IPS DF 6.9 (cell line): ENCODE measurements at regions not wholly inside any gene's neighbourhood (a gene's known extent, or its start where the extent isn't known, plus 50 kb on each side); places are given as distances from the start of the nearest gene placed in this dataset.

Experiments used
- DNase-seq: peaks from one replicate; pipeline ENCODE4 v3.0.0-alpha.2; 2013; ENCODE audit warnings: low read depth, low spot score
- H3K27ac ChIP-seq: one replicate; pipeline ENCODE4 v1.5.1; 2013; ENCODE audit warnings: low read length, control low read depth
- H3K27me3 ChIP-seq: 2 replicates; pipeline ENCODE4 v1.6.1; 2013; ENCODE audit warnings: mild to moderate bottlenecking, low read length; ENCODE audit not compliant: control insufficient read depth, insufficient read depth
- H3K36me3 ChIP-seq: 2 replicates; pipeline ENCODE4 v1.6.1; 2013; ENCODE audit warnings: low read length; ENCODE audit not compliant: control insufficient read depth, insufficient read depth
- H3K4me1 ChIP-seq: 2 replicates; pipeline ENCODE4 v1.6.1; 2013; ENCODE audit warnings: low read length; ENCODE audit not compliant: control insufficient read depth, insufficient read depth
- H3K4me3 ChIP-seq: 2 replicates; pipeline ENCODE4 v1.5.1; 2013; ENCODE audit warnings: mild to moderate bottlenecking, low read length
- H3K9me3 ChIP-seq: 2 replicates; pipeline ENCODE4 v1.6.1; 2013; ENCODE audit warnings: low read length, inconsistent platforms; ENCODE audit not compliant: control insufficient read depth, insufficient read depth
- WGBS: extraction: QIAGEN DNeasy Blood & Tissue Kit; methylation state at CpG from one replicate; pipeline ENCODE4 v1.1.7; 2013; ENCODE audit warnings: mixed read lengths, missing lambda C conversion rate; ENCODE audit not compliant: insufficient read length, insufficient coverage; 5-methylcytosine and 5-hydroxymethylcytosine counted together

DNA sequence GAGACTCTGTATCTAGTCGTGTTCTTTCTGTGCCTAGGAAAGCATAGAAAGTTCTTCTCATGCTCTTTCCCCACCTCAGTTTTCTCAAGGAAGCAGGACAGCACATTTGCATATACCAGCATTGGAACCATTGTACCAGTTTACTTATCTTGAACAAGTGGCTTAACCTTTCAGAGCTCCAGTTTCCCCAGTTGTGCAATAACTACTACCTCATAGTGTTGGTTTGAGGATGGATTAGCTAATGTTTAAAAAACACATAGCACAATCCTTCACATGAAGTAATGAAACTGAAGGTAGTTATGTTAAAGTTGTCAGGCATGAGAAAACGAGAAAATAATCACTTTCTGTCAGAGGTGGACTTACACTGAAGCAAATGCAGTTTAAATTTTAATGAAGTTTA, 92.2 kb upstream of the H2AZ1 start:
- Histone ChIP-seq H3K4me3 (no peak overlapping the region), H3K27ac (no peak overlapping the region), H3K9me3 (no peaks in the 10 kb centered on the region), H3K4me1 (no peaks in the 10 kb centered on the region), H3K36me3 (no peaks in the 10 kb centered on the region; the same call in 1 of the 2 replicates), H3K27me3 (no peaks in the 10 kb centered on the region)
- no peak for DNase-seq
- WGBS, result no CpG with 5 or more reads among the region's 2 CpGs

GRCh38 chr4:100041646-100042045, 91.6 kb upstream of the H2AZ1 start:
- H3K36me3 ChIP-seq, result no peaks in the 10 kb centered on the region; the same call in 1 of the 2 replicates
- no CpG with 5 or more reads among the region's 4 CpGs for WGBS
- H3K4me3 ChIP-seq, result no peak overlapping the region
- H3K27me3 ChIP-seq, result no peaks in the 10 kb centered on the region
- no peaks in the 10 kb centered on the region for H3K4me1 ChIP-seq
- no peak overlapping the region for H3K27ac ChIP-seq
- H3K9me3 ChIP-seq, result no peaks in the 10 kb centered on the region
- DNase-seq, result no peak

DNA sequence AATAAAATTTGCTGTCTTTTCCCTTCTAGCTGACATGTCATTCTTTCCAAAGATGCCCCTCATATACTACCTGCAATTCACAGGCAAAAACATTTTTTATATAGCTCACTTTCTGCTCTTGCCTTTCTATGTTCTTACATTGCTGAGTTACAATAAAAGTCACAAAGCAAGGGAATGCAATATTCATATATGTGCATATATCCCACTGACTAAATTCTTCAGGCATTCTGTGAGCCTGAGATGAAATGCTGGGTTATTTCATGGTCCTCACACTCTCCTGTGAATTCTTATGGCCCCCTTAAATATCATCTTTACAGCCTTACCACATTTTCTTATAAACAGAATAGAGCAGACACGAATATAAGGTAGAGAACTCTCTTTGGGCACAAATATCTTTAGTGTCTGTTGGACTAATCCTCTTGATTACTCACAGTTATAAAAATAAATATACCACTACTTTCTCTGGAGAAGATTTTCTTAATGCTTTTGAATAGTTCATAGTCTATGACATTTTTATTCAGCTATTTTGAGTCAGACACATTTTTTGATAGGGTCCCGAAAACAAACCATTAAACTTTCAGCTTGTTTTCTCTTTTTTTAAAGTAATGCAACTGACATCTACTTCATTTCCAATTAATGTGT, 84.1 kb upstream of the H2AZ1 start:
- Histone ChIP-seq H3K27me3 (no peaks in the 10 kb centered on the region), H3K4me1 (no peaks in the 10 kb centered on the region), H3K27ac (no peak overlapping the region), H3K9me3 (no peaks in the 10 kb centered on the region), H3K36me3 (no peaks in the 10 kb centered on the region; the same call in 1 of the 2 replicates), H3K4me3 (no peak overlapping the region)
- WGBS, result no CpG with 5 or more reads among the region's 2 CpGs
- no peak for DNase-seq

GRCh38 chr4:100026066-100026465, 76.0 kb upstream of the H2AZ1 start:
- Histone ChIP-seq H3K36me3 (no peaks in the 10 kb centered on the region), H3K9me3 (no peaks in the 10 kb centered on the region), H3K27ac (no peak overlapping the region), H3K4me1 (0 out of 2 replicates have a peak, but pooled peaks cover 1% of the 10 kb centered on the region), H3K27me3 (no peaks in the 10 kb centered on the region), H3K4me3 (no peak overlapping the region)
- WGBS, result no CpG with 5 or more reads among the region's 5 CpGs
- DNase-seq, result no peak

GRCh38 chr4:100023800-100024199, 73.7 kb upstream of the H2AZ1 start:
- DNase-seq, result no peak
- H3K36me3 ChIP-seq, result no peaks in the 10 kb centered on the region
- 0 out of 2 replicates have a peak, but pooled peaks cover 1% of the 10 kb centered on the region for H3K4me1 ChIP-seq
- no peak overlapping the region for H3K4me3 ChIP-seq
- no peaks in the 10 kb centered on the region for H3K27me3 ChIP-seq
- no peaks in the 10 kb centered on the region for H3K9me3 ChIP-seq
- H3K27ac ChIP-seq, result no peak overlapping the region

GRCh38 chr4:100022792-100023222, 72.7 kb upstream of the H2AZ1 start:
- no peak for DNase-seq
- H3K9me3 ChIP-seq, result no peaks in the 10 kb centered on the region
- no CpG with 5 or more reads among the region's 5 CpGs for WGBS
- no peak overlapping the region for H3K27ac ChIP-seq
- H3K4me1 ChIP-seq, result 0 out of 2 replicates have a peak, but pooled peaks cover 1% of the 10 kb centered on the region
- no peaks in the 10 kb centered on the region for H3K36me3 ChIP-seq
- no peaks in the 10 kb centered on the region for H3K27me3 ChIP-seq
- H3K4me3 ChIP-seq, result no peak overlapping the region

GRCh38 chr4:100019821-100020220, 69.7 kb upstream of the H2AZ1 start:
- H3K27ac ChIP-seq, result no peak overlapping the region
- no CpG with 5 or more reads among the region's 1 CpG for WGBS
- H3K36me3 ChIP-seq, result no peaks in the 10 kb centered on the region
- H3K9me3 ChIP-seq, result no peaks in the 10 kb centered on the region
- H3K4me1 ChIP-seq, result 0 out of 2 replicates have a peak, but pooled peaks cover 1% of the 10 kb centered on the region
- no peak overlapping the region for H3K4me3 ChIP-seq
- H3K27me3 ChIP-seq, result no peaks in the 10 kb centered on the region
- DNase-seq, result no peak

DNA sequence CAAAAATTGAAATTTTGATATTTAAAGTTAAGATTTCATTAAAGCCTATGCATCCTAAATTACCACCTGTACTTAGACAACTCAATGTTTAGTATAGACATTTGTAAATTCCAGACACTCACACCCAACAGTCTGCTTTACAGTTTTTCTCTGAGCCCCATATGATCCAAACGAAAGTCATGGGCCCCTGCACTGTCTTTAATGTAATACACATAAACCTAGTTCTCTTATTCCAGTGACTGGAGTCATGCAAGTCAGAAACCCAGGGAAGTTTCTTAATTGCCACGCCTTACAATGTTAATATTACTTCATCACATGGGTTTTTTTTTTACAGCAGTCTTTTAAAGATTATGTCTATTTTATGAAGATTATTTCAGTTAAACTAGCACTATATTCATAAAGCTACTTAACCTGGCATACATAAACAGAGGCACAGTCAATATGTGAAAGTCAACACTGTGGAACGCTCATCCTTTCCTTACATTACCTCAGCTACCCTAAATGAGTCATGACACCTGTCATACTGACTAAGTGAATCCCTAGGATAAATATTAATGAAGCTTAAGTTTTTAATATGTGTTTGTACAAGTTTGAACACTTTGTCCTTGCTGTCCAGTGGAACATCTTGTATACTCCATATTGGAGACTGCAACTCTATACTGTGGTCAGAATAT, 67.7 kb upstream of the H2AZ1 start:
- DNase-seq, result no peak

GRCh38 chr4:100016191-100016590, 66.1 kb upstream of the H2AZ1 start:
- no peaks in the 10 kb centered on the region for H3K27me3 ChIP-seq
- no peak overlapping the region for H3K4me3 ChIP-seq
- DNase-seq, result no peak
- no peaks in the 10 kb centered on the region for H3K4me1 ChIP-seq
- no peak overlapping the region for H3K27ac ChIP-seq
- no peaks in the 10 kb centered on the region for H3K9me3 ChIP-seq
- WGBS, result no CpG with 5 or more reads among the region's 3 CpGs
- no peaks in the 10 kb centered on the region for H3K36me3 ChIP-seq

More for the DNA sequence above, 67.7 kb upstream of the H2AZ1 start:
- H3K4me3 ChIP-seq, result no peak overlapping the region
- no peaks in the 10 kb centered on the region for H3K36me3 ChIP-seq
- H3K4me1 ChIP-seq, result no peaks in the 10 kb centered on the region
- H3K27me3 ChIP-seq, result no peaks in the 10 kb centered on the region
- no CpG with 5 or more reads among the region's 3 CpGs for WGBS
- H3K9me3 ChIP-seq, result no peaks in the 10 kb centered on the region
- H3K27ac ChIP-seq, result no peak overlapping the region

GRCh38 chr4:100014616-100015015, 64.5 kb upstream of the H2AZ1 start:
- DNase-seq, result no peak
- no CpG with 5 or more reads among the region's 3 CpGs for WGBS

DNA sequence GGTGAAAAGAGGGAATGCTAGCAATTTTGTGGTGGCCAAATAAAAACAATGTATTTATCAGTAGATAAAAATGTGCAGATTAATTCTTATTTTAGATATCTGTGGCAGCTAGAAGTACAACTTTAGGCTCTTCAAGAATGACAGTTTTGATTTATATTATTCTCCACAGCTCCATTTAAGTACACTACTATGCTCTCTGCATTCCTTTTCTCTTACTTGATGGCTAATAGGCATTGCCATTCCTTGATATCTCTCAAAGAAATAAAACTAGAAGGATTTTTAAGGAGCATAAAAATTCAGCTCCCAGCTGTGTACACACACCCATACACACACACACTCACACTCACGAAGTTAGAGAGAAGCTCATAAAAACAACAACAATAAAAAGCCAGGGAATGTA, 59.4 kb upstream of the H2AZ1 start:
- Histone ChIP-seq H3K4me3 (no peak overlapping the region), H3K4me1 (no peaks in the 10 kb centered on the region), H3K9me3 (peaks cover 2% of the 10 kb centered on the region; the same call in 1 of the 2 replicates), H3K36me3 (no peaks in the 10 kb centered on the region), H3K27ac (no peak overlapping the region), H3K27me3 (no peaks in the 10 kb centered on the region)
- DNase-seq, result no peak
- no CpG with 5 or more reads among the region's 1 CpG for WGBS

More at GRCh38 chr4:100014616-100015015, 64.5 kb upstream of the H2AZ1 start:
- H3K27me3 ChIP-seq, result no peaks in the 10 kb centered on the region
- no peaks in the 10 kb centered on the region for H3K9me3 ChIP-seq
- H3K4me1 ChIP-seq, result no peaks in the 10 kb centered on the region
- no peak overlapping the region for H3K27ac ChIP-seq
- H3K36me3 ChIP-seq, result no peaks in the 10 kb centered on the region
- no peak overlapping the region for H3K4me3 ChIP-seq
